NT2/D1 (cell line): ENCODE measurements at regions not wholly inside any gene's neighbourhood (a gene's known extent, or its start where the extent isn't known, plus 50 kb on each side); places are given as distances from the start of the nearest gene placed in this dataset.

Experiments
- SUZ12 ChIP-seq: IDR thresholded peaks from 2 replicates; pipeline ENCODE4 v1.6.1; 2011; ENCODE audit not compliant: insufficient read length, insufficient read depth; ENCODE audit errors: extremely low read depth
- YY1 ChIP-seq: IDR thresholded peaks from 2 replicates; pipeline ENCODE4 v1.6.1; 2011; ENCODE audit not compliant: insufficient read length, insufficient read depth

DNA sequence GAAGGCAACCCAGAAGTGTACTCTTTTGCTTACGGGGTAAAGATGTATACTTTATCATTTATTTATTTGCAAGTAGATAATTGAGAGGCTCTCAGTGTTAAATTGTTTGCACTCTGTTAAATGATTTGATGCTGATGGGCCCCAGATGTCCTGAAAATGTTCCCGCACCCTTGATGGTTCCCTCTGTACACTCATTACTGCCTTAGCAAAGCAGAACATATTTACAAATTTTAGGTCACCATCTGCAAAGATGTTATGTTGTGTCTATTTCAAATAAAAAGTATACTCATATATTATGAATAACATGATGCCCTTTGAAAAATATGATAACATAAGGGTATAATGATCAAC lies 240.5 kb upstream of the SNX7 start:
- TF ChIP-seq SUZ12, result no peak
- no peak for TF ChIP-seq YY1
